ENCODE measurements at regions not wholly inside any gene's neighbourhood (a gene's known extent, or its start where the extent isn't known, plus 50 kb on each side); places are given as distances from the start of the nearest gene placed in this dataset.

DNA sequence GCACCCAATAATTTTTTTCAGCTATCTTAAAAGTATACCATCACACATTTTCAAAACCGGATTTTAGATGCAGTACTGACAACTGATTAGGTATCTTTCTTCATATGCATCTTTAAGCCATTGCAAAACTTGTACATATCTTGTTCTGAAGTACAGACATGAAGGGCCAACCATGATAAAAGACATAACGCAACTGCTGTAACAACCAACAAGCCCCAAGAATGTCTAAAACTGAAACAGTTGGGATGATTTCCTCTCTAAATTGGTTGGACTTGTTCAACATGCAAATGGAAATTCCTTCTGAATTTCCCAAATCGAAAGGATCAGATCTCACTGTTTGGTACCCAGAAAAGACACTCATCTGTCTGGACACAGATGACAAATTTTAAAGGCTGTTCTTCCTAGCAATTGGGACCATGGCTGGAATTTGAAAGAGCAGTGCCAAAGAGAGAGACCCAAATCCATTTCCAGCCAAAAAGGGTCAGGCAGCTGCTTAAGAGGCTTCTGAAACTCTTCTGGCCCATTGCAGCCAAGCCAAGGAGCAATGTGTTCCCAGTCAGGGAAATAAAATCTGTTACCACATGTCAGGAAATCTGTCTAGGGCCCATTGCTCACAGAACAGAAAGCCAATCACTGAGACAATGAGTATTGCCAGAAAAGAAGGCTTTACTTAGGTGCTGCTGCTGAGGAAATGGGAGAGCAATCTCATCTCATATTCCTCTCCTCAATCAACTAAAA is 1122.4 kb upstream of the USP15 start:
- no peak overlapping the region for H3K4me3 ChIP-seq (ENCODE audit: low read depth, low read length)
- TF ChIP-seq, protein P1, sequence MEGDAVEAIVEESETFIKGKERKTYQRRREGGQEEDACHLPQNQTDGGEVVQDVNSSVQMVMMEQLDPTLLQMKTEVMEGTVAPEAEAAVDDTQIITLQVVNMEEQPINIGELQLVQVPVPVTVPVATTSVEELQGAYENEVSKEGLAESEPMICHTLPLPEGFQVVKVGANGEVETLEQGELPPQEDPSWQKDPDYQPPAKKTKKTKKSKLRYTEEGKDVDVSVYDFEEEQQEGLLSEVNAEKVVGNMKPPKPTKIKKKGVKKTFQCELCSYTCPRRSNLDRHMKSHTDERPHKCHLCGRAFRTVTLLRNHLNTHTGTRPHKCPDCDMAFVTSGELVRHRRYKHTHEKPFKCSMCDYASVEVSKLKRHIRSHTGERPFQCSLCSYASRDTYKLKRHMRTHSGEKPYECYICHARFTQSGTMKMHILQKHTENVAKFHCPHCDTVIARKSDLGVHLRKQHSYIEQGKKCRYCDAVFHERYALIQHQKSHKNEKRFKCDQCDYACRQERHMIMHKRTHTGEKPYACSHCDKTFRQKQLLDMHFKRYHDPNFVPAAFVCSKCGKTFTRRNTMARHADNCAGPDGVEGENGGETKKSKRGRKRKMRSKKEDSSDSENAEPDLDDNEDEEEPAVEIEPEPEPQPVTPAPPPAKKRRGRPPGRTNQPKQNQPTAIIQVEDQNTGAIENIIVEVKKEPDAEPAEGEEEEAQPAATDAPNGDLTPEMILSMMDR (conservative IDR thresholded peaks at IDR 0.05; ENCODE audit: low read depth, low read length): no peak
- no peak for DNase-seq (ENCODE audit: low read depth)

DNA sequence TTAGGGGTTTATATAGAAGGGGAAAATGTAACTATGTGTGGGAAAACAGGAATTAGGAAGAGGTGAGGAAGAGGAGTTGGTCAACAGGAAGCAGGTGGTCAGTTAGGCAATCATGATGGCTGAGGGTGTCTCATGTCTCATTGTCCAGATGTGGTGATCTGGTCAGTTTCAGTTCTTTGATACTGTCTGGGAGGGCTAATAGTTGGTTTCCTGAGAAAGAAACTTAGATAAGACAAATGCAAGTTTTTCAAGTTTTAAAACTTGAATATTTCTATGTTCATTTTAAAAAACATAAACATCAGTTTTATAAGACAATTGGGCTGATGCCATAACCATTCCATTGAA is 1121.8 kb upstream of the USP15 start:
- DNase-seq (ENCODE audit: low read depth): no peak
- TF ChIP-seq, protein P1 (conservative IDR thresholded peaks at IDR 0.05; ENCODE audit: low read depth, low read length): no peak
- H3K4me3 ChIP-seq (ENCODE audit: low read depth, low read length): no peak overlapping the region

DNA sequence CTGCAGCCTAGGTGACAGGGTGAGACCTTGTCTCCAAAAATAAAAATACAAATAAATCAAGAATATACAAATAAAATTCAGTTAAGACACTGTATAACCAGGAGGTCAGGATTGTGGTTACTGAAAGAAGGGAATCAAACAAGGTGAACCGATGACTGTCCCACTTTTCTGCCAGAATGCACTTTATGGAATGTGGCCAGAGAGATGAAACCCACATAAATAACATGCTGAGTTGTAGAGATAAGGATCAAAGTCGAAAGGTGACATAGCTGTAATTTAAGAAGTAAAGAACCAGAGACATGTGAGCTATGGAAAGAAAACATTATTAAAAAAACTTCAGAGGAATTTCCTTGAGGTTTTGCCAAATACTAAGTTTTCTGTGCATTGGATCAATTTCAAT is 1098.2 kb upstream of the USP15 start:
- TF ChIP-seq, protein P1 (conservative IDR thresholded peaks at IDR 0.05; ENCODE audit: low read depth, low read length): no peak
- no peak overlapping the region for H3K4me3 ChIP-seq (ENCODE audit: low read depth, low read length)
- DNase-seq (ENCODE audit: low read depth): no peak

DNA sequence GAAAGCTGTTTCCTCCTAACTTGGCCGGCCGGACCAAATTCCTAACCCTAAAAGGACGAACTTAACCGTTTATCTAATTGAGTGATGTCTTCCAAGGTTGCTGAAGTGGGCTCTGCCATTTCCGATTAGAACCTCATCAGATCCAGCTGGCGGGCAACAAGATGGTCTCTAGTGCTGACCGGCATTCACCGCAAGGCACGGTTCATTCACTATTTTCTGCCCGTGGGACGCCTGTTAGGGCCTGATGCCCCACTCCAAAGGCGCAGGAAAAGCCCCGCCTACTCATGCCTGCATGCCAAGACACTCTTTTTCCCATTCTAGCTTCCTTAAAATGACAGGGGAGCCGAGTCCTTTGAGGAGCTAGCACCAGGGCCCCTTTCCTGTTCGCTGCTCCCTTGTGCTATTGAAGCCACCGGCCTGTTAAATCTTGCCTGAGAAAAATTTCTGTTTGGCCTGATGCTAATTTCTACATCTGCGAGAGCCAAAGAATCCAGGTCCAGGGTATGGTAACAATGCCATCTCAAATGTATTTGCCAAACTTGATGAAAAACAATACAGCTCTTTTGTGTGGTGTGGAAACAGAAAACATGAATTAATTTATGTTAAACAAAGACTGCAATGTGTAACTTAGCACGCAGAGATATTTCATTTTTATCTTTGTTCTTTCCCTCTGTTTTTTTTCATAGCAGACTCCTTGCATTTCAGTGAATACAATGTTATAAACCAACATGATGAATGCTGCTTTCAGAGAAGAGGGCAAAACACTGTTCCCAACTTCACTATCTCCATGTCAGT is 1071.2 kb upstream of the USP15 start:
- TF ChIP-seq, protein P1 (conservative IDR thresholded peaks at IDR 0.05; ENCODE audit: low read depth, low read length): no peak
- no peak for DNase-seq (ENCODE audit: low read depth)

DNA sequence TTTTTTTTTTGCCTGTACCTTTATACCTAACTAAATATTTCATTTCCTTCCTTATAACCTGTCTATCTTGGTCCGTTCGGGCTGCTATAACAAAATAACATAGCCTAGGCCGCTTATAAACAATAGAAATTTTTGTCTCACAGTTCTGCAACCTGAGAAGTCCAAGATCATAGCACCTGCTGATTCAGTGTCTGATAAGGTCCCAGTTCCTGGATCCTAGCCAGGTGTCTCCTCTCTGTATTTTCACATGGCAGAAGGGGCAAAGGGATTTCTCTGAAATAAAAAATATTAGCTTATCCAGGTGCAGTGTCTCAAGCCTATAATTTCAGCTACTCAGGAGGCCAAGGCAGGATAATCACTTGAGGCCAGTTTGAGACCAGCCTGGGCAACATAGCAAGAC is 1046.6 kb upstream of the USP15 start:
- TF ChIP-seq, protein P1 (conservative IDR thresholded peaks at IDR 0.05; ENCODE audit: low read depth, low read length): no peak
- no peak overlapping the region for H3K4me3 ChIP-seq (ENCODE audit: low read depth, low read length)
- no peak for DNase-seq (ENCODE audit: low read depth)

More for the DNA sequence above, 1071.2 kb upstream of the USP15 start:
- H3K4me3 ChIP-seq (ENCODE audit: low read depth, low read length): no peak overlapping the region

DNA sequence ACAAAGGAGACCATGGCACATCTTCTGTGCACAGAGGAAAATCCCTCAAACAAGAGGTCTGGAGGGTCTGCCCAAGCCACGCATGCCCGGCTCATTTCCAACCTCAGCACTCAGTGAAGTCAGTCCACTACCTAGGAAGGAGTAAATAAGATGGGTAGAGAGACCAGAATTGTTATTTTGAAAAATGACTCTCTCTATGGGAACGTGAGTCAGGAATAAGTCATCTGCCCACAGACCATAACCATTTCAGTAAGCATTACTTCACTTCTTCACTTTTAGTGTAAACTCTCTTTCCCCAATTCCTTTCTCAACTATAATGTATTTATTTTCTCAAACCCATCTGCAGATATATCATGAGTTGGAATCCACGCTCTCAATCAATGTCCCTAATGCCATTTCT is 1039.9 kb upstream of the USP15 start:
- TF ChIP-seq, protein P1 (conservative IDR thresholded peaks at IDR 0.05; ENCODE audit: low read depth, low read length): no peak
- DNase-seq (ENCODE audit: low read depth): no peak

More for the DNA sequence above, 1039.9 kb upstream of the USP15 start:
- H3K4me3 ChIP-seq (ENCODE audit: low read depth, low read length): no peak overlapping the region

All from epithelial cell of proximal tubule (primary cell).